PC-3 (cell line): ENCODE measurements at regions not wholly inside any gene's neighbourhood (a gene's known extent, or its start where the extent isn't known, plus 50 kb on each side); places are given as distances from the start of the nearest gene placed in this dataset.

Experiments used
- ATAC-seq: fragments of 200-7000 bp; cut with Tn5 transposase; 2 replicates; pipeline ENCODE4 v1.9.1; 2020; ENCODE audit warnings: mild to moderate bottlenecking, moderate library complexity
- BruUV-seq: library from RNA; stranded (reverse); fragments of 400-500 nt; replicated peaks from 2 replicates; lab custom pipeline; 2021; lab: Mats Ljungman, UMichigan
- CTCF ChIA-PET: fragments of 300-600 bp; sonication (Branson Sonifier 250); formaldehyde crosslinking; loops from one replicate; lab custom pipeline; 2022; ENCODE audit warnings: antibody characterized with exemption; lab: Charles Lee
- POLR2A ChIA-PET: fragments of 300-600 bp; sonication (Branson Sonifier 250); formaldehyde crosslinking; loops from one replicate; lab custom pipeline; 2022; ENCODE audit warnings: antibody characterized with exemption; ENCODE audit not compliant: unreplicated experiment; lab: Charles Lee
- DNase-seq: peaks from one replicate; pipeline ENCODE4 v3.0.0-alpha.2; 2015
- H2AFZ ChIP-seq: fragments of 300-600 bp; sonication (generic); 2 replicates; pipeline ENCODE4 v1.6.0; 2016; ENCODE audit warnings: antibody characterized with exemption, low read length
- H3F3A ChIP-seq: fragments of 300-600 bp; sonication (generic); one replicate; pipeline ENCODE4 v1.6.0; 2017; ENCODE audit warnings: antibody characterized with exemption, low read length, control low read depth, mild to moderate bottlenecking; ENCODE audit not compliant: unreplicated experiment
- H3K27ac ChIP-seq: fragments of 300-600 bp; sonication (generic); 2 replicates; pipeline ENCODE4 v1.5.1; 2016; ENCODE audit warnings: mild to moderate bottlenecking, low read length
- H3K27me3 ChIP-seq: fragments of 300-600 bp; sonication (generic); 2 replicates; pipeline ENCODE4 v1.6.1; 2016; ENCODE audit warnings: low read length, mixed read lengths
- H3K36me3 ChIP-seq: fragments of 300-600 bp; sonication (generic); 2 replicates; pipeline ENCODE4 v1.6.1; 2016; ENCODE audit warnings: low read depth, mixed run types, low read length, mixed read lengths
- H3K4me1 ChIP-seq: fragments of 300-600 bp; sonication (generic); 2 replicates; pipeline ENCODE4 v1.5.1; 2016; ENCODE audit warnings: low read length; ENCODE audit not compliant: insufficient read depth
- H3K4me2 ChIP-seq: fragments of 300-600 bp; sonication (generic); 2 replicates; pipeline ENCODE4 v1.6.0; 2016; ENCODE audit warnings: low read length
- H3K4me3 ChIP-seq: fragments of 300-600 bp; sonication (generic); 2 replicates; pipeline ENCODE4 v1.5.1; 2016; ENCODE audit warnings: mild to moderate bottlenecking, low read length, mixed read lengths
- H3K79me2 ChIP-seq: fragments of 300-600 bp; sonication (generic); 2 replicates; pipeline ENCODE4 v1.6.1; 2017; ENCODE audit warnings: low read length, mixed read lengths
- H3K9ac ChIP-seq: fragments of 300-600 bp; sonication (generic); 2 replicates; pipeline ENCODE4 v1.6.0; 2016; ENCODE audit warnings: mild to moderate bottlenecking, low read length
- H3K9me2 ChIP-seq: fragments of 300-600 bp; sonication (generic); replicated peaks from 2 replicates; pipeline ENCODE4 v1.6.1; 2016; ENCODE audit warnings: mixed run types, low read length, mixed read lengths
- H3K9me3 ChIP-seq: fragments of 300-600 bp; sonication (generic); 2 replicates; pipeline ENCODE4 v1.6.1; 2016; ENCODE audit warnings: low read length, mixed read lengths
- H4K20me1 ChIP-seq: fragments of 300-600 bp; sonication (generic); 2 replicates; pipeline ENCODE4 v1.6.1; 2016; ENCODE audit warnings: low read length, mixed read lengths
- EZH2 ChIP-seq: fragments of 300-600 bp; sonication (generic); IDR thresholded peaks from one replicate; pipeline ENCODE4 v1.6.1; 2017; ENCODE audit warnings: antibody characterized with exemption, mild to moderate bottlenecking, low read length; ENCODE audit not compliant: unreplicated experiment
- EZH2phosphoT487 ChIP-seq: fragments of 300-600 bp; sonication (generic); IDR thresholded peaks from 2 replicates; pipeline ENCODE4 v1.6.1; 2018; ENCODE audit warnings: mild to moderate bottlenecking, antibody characterized with exemption, low read length, borderline replicate concordance
- intact Hi-C: fragments of 100-400 bp; cut with micrococcal nuclease; formaldehyde crosslinking; loops from 2 replicates; pipeline ENCODE4 v1.9.0; 2023
- TF ChIP-seq, protein P1 (sequence below): fragments of 300-600 bp; sonication (generic); conservative IDR thresholded peaks from 2 replicates; pipeline ENCODE4 v1.5.1; 2017; ENCODE audit warnings: antibody characterized with exemption, low read depth, mild to moderate bottlenecking, low read length

DNA sequence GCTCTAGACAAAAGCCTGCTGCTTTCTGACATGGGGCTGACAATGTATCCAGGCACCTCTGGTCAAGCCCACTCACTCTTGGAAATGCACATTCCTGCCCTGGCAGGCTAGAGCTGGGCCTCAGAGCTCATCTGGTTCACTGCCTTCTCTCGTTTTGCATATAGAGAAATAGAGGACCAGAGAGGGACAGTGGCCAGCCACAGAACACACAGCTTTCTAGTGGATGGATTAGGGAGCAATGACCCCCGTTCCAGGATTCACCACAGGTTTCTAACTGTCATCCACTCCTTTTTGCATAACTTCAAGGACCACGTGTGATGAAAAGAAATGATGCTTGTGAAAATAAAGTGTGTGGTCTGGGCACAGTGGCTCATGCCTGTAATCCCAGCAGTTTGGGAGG is 129.6 kb upstream of the IGSF21 start:
- H3K27me3 ChIP-seq = peaks cover 38% of the 10 kb centered on the region
- no peak overlapping the region for H3K4me2 ChIP-seq
- POLR2A ChIA-PET = no interaction called here

DNA sequence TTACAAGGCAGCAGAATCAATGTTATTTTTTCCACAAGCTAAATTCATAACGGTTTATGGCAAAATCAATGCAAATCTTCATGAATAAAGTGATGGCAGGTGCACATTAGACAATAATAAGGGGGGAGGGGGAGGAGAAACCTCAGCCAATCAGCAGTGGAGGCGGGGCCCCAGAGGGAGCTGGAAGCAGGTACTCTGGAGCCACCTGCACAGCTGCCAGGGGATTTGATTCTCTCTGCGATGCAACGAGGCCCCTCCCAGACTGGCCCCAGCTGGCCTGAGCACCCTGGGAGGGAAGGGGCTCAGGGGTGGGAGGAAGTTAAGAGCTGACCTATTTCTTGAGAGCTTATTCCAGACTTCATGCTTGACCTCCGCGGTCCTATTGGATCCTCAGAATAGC is 127.8 kb upstream of the IGSF21 start:
- H3K9ac ChIP-seq = no peak overlapping the region
- no peaks in the 10 kb centered on the region for H3K9me3 ChIP-seq
- DNase-seq (no peak), ATAC-seq (no peak)
- no peaks in the 10 kb centered on the region for H3K79me2 ChIP-seq
- H3F3A ChIP-seq = no peaks in the 10 kb centered on the region
- H4K20me1 ChIP-seq = no peaks in the 10 kb centered on the region
- intact Hi-C loops = no loop called here
- ChIA-PET CTCF (no interaction called here), POLR2A (no interaction called here)
- H2AFZ ChIP-seq = no peak overlapping the region
- no peak overlapping the region for H3K27ac ChIP-seq
- no peaks in the 10 kb centered on the region for H3K4me1 ChIP-seq
- peaks cover 21% of the 10 kb centered on the region; the same call in 1 of the 2 replicates for H3K27me3 ChIP-seq
- no peak overlapping the region for H3K4me2 ChIP-seq
- H3K9me2 ChIP-seq = no peaks in the 10 kb centered on the region
- H3K36me3 ChIP-seq = no peaks in the 10 kb centered on the region
- TF ChIP-seq EZH2phosphoT487 = no peak
- TF ChIP-seq, protein P1, sequence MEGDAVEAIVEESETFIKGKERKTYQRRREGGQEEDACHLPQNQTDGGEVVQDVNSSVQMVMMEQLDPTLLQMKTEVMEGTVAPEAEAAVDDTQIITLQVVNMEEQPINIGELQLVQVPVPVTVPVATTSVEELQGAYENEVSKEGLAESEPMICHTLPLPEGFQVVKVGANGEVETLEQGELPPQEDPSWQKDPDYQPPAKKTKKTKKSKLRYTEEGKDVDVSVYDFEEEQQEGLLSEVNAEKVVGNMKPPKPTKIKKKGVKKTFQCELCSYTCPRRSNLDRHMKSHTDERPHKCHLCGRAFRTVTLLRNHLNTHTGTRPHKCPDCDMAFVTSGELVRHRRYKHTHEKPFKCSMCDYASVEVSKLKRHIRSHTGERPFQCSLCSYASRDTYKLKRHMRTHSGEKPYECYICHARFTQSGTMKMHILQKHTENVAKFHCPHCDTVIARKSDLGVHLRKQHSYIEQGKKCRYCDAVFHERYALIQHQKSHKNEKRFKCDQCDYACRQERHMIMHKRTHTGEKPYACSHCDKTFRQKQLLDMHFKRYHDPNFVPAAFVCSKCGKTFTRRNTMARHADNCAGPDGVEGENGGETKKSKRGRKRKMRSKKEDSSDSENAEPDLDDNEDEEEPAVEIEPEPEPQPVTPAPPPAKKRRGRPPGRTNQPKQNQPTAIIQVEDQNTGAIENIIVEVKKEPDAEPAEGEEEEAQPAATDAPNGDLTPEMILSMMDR = no peak
- TF ChIP-seq EZH2 = no peak
- no peak overlapping the region for H3K4me3 ChIP-seq
- no TSS peak for BruUV-seq

More for the DNA sequence above, 129.6 kb upstream of the IGSF21 start:
- no TSS peak for BruUV-seq
- no peak for ATAC-seq
- Histone ChIP-seq H3K9me2 (no peaks in the 10 kb centered on the region), H4K20me1 (no peaks in the 10 kb centered on the region), H3K36me3 (no peaks in the 10 kb centered on the region), H3K9me3 (no peaks in the 10 kb centered on the region), H3K4me3 (no peak overlapping the region), H3K9ac (no peak overlapping the region), H3K27ac (no peak overlapping the region), H3K4me1 (no peaks in the 10 kb centered on the region), H3F3A (no peaks in the 10 kb centered on the region), H2AFZ (no peak overlapping the region), H3K79me2 (no peaks in the 10 kb centered on the region)
- TF ChIP-seq EZH2phosphoT487 (no peak), EZH2 (no peak)
- TF ChIP-seq, protein P1 = no peak
- no peak for DNase-seq
- intact Hi-C loops = no loop called here
- CTCF ChIA-PET = no interaction called here

DNA sequence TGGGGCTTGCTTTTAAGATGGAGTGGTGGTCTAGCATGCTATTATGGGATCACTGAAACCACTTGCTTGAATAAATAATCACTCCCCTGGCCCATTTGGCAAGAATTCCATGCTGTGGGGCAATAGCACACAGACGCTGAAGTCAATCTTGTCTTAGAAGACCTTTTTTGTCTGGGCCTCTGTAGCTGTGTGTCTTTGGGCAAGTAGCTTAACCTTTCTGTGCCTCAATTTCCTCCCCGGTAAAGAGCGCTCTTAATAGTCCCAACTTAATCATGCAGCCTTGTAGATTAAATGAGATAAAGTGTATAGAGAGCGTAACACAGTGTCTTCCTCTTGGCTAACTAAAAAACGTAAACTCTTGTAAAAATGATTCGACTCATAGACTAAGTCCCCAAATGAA is 125.4 kb upstream of the IGSF21 start:
- no peaks in the 10 kb centered on the region for H3K79me2 ChIP-seq
- H3K4me2 ChIP-seq = no peak overlapping the region
- H3K9me2 ChIP-seq = no peaks in the 10 kb centered on the region
- H2AFZ ChIP-seq = no peak overlapping the region
- intact Hi-C loops = no loop called here
- no peaks in the 10 kb centered on the region for H3K36me3 ChIP-seq
- POLR2A ChIA-PET = no interaction called here
- 0 out of 2 replicates have a peak, but pooled peaks cover 3% of the 10 kb centered on the region for H3K27me3 ChIP-seq
- TF ChIP-seq EZH2phosphoT487 (no peak), EZH2 (no peak)
- TF ChIP-seq, protein P1 = no peak
- no peak for ATAC-seq
- no peak overlapping the region for H3K9ac ChIP-seq
- no peak for DNase-seq
- H3K9me3 ChIP-seq = no peaks in the 10 kb centered on the region
- no peaks in the 10 kb centered on the region for H4K20me1 ChIP-seq
- CTCF ChIA-PET = no interaction called here
- H3K4me1 ChIP-seq = no peaks in the 10 kb centered on the region
- no TSS peak for BruUV-seq
- H3K4me3 ChIP-seq = no peak overlapping the region
- no peak overlapping the region for H3K27ac ChIP-seq
- no peaks in the 10 kb centered on the region for H3F3A ChIP-seq
